ENCODE measurements at regions not wholly inside any gene's neighbourhood (a gene's known extent, or its start where the extent isn't known, plus 50 kb on each side); places are given as distances from the start of the nearest gene placed in this dataset.
"Not testable (repeated sequence)": the region's sequence is repeated elsewhere in the genome, so short reads cannot be mapped to it uniquely, and the experiment has no call there.

GRCh38 chr10:84632866-84633265 lies 304.5 kb downstream of the CCSER2 start:
- DNase-seq (ENCODE audit: low spot score), result no peak

- no peak for DNase-seq (ENCODE audit: low spot score)
Observed at GRCh38 chr10:84634636-84635035, 306.2 kb downstream of the CCSER2 start.

- not testable (repeated sequence) for DNase-seq (ENCODE audit: low spot score)
Observed at GRCh38 chr10:84650628-84651027, 322.2 kb downstream of the CCSER2 start.

GRCh38 chr10:84654671-84655070 lies 326.3 kb downstream of the CCSER2 start:
- no peak for DNase-seq (ENCODE audit: low spot score)

GRCh38 chr10:84659027-84659426 lies 330.6 kb downstream of the CCSER2 start:
- no peak for DNase-seq (ENCODE audit: low spot score)

- no peak for DNase-seq (ENCODE audit: low spot score)
Observed at GRCh38 chr10:84659497-84660439, 331.4 kb downstream of the CCSER2 start.

- DNase-seq (ENCODE audit: low spot score), result no peak
Observed at GRCh38 chr10:84660450-84661159, 332.2 kb downstream of the CCSER2 start.

- DNase-seq (ENCODE audit: low spot score), result no peak
Observed at GRCh38 chr10:84665211-84665610, 336.8 kb downstream of the CCSER2 start.

GRCh38 chr10:84665883-84666463 lies 337.6 kb downstream of the CCSER2 start:
- DNase-seq (ENCODE audit: low spot score), result no peak

- no peak for DNase-seq (ENCODE audit: low spot score)
Observed at GRCh38 chr10:84668186-84668763, 339.9 kb downstream of the CCSER2 start.

- DNase-seq (ENCODE audit: low spot score), result no peak
Observed at GRCh38 chr10:84675060-84675459, 346.7 kb downstream of the CCSER2 start.

GRCh38 chr10:84676536-84676935 lies 348.1 kb downstream of the CCSER2 start:
- DNase-seq (ENCODE audit: low spot score), result no peak

- DNase-seq (ENCODE audit: low spot score), result no peak
Observed at GRCh38 chr10:84681781-84682180, 353.4 kb downstream of the CCSER2 start.

GRCh38 chr10:84683550-84683949 lies 355.2 kb downstream of the CCSER2 start:
- DNase-seq (ENCODE audit: low spot score), result no peak

- no peak for DNase-seq (ENCODE audit: low spot score)
Observed at GRCh38 chr10:84683980-84684740, 355.8 kb downstream of the CCSER2 start.

- no peak for DNase-seq (ENCODE audit: low spot score)
Observed at GRCh38 chr10:84685047-84685660, 356.8 kb downstream of the CCSER2 start.

GRCh38 chr10:84693006-84693405 lies 364.6 kb downstream of the CCSER2 start:
- no peak for DNase-seq (ENCODE audit: low spot score)

- DNase-seq (ENCODE audit: low spot score), result no peak
Observed at GRCh38 chr10:84695902-84696301, 367.5 kb downstream of the CCSER2 start.

GRCh38 chr10:84696610-84697009 lies 368.2 kb downstream of the CCSER2 start:
- no peak for DNase-seq (ENCODE audit: low spot score)

GRCh38 chr10:84698989-84699388 lies 370.6 kb downstream of the CCSER2 start:
- DNase-seq (ENCODE audit: low spot score), result no peak
